ENCODE measurements at regions not wholly inside any gene's neighbourhood (a gene's known extent, or its start where the extent isn't known, plus 50 kb on each side); places are given as distances from the start of the nearest gene placed in this dataset.
A peak's percentile ranks its signal among the peaks of the same experiment; 100 is the strongest.

- TF ChIP-seq CHD2 (IDR thresholded peaks at IDR 0.05; ENCODE audit: low read depth, low read length): no peak
- TF ChIP-seq HOXD1 (CRISPR knock-in tag; IDR thresholded peaks at IDR 0.05): peak; percentile 72; the same call in 1 of the 2 replicates
- no peak for TF ChIP-seq ZNF318 (CRISPR knock-in tag; IDR thresholded peaks at IDR 0.05)
- no peak; the same call in 1 of the 2 replicates for TF ChIP-seq STAG1 (CRISPR knock-in tag; IDR thresholded peaks at IDR 0.05)
- TF ChIP-seq PAX8 (CRISPR knock-in tag; IDR thresholded peaks at IDR 0.05; ENCODE audit: borderline replicate concordance): no peak
- TF ChIP-seq, protein P1, sequence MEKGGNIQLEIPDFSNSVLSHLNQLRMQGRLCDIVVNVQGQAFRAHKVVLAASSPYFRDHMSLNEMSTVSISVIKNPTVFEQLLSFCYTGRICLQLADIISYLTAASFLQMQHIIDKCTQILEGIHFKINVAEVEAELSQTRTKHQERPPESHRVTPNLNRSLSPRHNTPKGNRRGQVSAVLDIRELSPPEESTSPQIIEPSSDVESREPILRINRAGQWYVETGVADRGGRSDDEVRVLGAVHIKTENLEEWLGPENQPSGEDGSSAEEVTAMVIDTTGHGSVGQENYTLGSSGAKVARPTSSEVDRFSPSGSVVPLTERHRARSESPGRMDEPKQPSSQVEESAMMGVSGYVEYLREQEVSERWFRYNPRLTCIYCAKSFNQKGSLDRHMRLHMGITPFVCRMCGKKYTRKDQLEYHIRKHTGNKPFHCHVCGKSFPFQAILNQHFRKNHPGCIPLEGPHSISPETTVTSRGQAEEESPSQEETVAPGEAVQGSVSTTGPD (CRISPR knock-in tag; IDR thresholded peaks at IDR 0.05): no peak
- TF ChIP-seq, protein P2, sequence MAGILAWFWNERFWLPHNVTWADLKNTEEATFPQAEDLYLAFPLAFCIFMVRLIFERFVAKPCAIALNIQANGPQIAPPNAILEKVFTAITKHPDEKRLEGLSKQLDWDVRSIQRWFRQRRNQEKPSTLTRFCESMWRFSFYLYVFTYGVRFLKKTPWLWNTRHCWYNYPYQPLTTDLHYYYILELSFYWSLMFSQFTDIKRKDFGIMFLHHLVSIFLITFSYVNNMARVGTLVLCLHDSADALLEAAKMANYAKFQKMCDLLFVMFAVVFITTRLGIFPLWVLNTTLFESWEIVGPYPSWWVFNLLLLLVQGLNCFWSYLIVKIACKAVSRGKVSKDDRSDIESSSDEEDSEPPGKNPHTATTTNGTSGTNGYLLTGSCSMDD (CRISPR knock-in tag; IDR thresholded peaks at IDR 0.05): no peak
- no peak for TF ChIP-seq TCF12 (IDR thresholded peaks at IDR 0.05)
- no peak for TF ChIP-seq TCF12 (CRISPR knock-in tag; IDR thresholded peaks at IDR 0.05)
- TF ChIP-seq ZNF549 (CRISPR knock-in tag; IDR thresholded peaks at IDR 0.05): peak; percentile 85; the same call in 1 of the 2 replicates
- TF ChIP-seq, protein P3, sequence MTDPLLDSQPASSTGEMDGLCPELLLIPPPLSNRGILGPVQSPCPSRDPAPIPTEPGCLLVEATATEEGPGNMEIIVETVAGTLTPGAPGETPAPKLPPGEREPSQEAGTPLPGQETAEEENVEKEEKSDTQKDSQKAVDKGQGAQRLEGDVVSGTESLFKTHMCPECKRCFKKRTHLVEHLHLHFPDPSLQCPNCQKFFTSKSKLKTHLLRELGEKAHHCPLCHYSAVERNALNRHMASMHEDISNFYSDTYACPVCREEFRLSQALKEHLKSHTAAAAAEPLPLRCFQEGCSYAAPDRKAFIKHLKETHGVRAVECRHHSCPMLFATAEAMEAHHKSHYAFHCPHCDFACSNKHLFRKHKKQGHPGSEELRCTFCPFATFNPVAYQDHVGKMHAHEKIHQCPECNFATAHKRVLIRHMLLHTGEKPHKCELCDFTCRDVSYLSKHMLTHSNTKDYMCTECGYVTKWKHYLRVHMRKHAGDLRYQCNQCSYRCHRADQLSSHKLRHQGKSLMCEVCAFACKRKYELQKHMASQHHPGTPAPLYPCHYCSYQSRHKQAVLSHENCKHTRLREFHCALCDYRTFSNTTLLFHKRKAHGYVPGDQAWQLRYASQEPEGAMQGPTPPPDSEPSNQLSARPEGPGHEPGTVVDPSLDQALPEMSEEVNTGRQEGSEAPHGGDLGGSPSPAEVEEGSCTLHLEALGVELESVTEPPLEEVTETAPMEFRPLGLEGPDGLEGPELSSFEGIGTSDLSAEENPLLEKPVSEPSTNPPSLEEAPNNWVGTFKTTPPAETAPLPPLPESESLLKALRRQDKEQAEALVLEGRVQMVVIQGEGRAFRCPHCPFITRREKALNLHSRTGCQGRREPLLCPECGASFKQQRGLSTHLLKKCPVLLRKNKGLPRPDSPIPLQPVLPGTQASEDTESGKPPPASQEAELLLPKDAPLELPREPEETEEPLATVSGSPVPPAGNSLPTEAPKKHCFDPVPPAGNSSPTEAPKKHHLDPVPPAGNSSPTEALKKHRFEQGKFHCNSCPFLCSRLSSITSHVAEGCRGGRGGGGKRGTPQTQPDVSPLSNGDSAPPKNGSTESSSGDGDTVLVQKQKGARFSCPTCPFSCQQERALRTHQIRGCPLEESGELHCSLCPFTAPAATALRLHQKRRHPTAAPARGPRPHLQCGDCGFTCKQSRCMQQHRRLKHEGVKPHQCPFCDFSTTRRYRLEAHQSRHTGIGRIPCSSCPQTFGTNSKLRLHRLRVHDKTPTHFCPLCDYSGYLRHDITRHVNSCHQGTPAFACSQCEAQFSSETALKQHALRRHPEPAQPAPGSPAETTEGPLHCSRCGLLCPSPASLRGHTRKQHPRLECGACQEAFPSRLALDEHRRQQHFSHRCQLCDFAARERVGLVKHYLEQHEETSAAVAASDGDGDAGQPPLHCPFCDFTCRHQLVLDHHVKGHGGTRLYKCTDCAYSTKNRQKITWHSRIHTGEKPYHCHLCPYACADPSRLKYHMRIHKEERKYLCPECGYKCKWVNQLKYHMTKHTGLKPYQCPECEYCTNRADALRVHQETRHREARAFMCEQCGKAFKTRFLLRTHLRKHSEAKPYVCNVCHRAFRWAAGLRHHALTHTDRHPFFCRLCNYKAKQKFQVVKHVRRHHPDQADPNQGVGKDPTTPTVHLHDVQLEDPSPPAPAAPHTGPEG (CRISPR knock-in tag; IDR thresholded peaks at IDR 0.05): no peak
- no peak for TF ChIP-seq YEATS4 (CRISPR knock-in tag; IDR thresholded peaks at IDR 0.05; ENCODE audit: borderline replicate concordance)
- TF ChIP-seq ZNF24 (IDR thresholded peaks at IDR 0.05): no peak
- TF ChIP-seq ZNF335 (CRISPR knock-in tag; IDR thresholded peaks at IDR 0.05): no peak
Measured at GRCh38 chr6:144661116-144661806, 376.1 kb downstream of the UTRN start (continued).

All from HepG2 (cell line).